Right kidney (tissue), 1 donor: ENCODE measurements at regions not wholly inside any gene's neighbourhood (a gene's known extent, or its start where the extent isn't known, plus 50 kb on each side); places are given as distances from the start of the nearest gene placed in this dataset.
"Not testable (repeated sequence)": the region's sequence is repeated elsewhere in the genome, so short reads cannot be mapped to it uniquely, and the experiment has no call there.

Source experiments
- DNase-seq: peaks from one replicate; pipeline ENCODE4 v3.0.0-alpha.2; 2016

DNA sequence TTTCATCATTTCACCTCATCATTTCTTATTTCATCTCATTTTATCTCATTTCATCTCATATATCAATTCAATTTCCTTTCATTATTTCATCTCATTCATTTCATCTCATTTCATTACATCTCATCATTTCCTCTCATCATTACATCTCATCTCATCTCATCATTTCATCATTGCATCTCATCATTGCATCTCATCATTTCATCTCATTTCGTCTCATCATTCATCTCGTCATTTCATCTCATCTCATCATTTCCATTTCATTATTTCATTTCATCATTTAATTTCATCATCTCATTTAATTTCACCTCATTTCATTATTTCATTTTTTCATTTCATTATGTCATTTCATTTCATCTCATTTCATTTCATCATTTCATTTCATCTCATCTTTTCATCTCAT lies 168.5 kb upstream of the FAM72C start:
- DNase-seq = not testable (repeated sequence)

DNA sequence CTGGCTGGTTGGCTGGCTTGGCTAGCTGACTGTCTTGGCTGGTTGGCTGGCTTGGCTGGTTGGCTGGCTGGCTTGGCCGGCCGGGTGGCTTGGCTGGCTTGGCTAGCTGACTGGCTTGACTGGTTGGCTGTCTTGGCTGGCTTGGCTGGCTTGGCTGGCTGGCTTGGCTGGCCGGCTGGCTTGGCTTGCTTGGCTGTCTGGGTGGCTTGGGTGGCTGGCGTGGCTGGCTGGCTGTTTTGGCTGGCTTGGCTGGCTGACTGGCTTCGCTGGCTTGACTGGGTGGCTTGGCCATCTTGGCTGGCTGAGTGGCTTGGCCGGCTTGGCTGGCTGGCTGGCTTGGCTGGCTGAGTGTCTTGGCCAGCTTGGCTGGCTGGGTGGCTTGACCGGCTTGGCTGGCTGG lies 133.2 kb upstream of the FAM72C start:
- not testable (repeated sequence) for DNase-seq

DNA sequence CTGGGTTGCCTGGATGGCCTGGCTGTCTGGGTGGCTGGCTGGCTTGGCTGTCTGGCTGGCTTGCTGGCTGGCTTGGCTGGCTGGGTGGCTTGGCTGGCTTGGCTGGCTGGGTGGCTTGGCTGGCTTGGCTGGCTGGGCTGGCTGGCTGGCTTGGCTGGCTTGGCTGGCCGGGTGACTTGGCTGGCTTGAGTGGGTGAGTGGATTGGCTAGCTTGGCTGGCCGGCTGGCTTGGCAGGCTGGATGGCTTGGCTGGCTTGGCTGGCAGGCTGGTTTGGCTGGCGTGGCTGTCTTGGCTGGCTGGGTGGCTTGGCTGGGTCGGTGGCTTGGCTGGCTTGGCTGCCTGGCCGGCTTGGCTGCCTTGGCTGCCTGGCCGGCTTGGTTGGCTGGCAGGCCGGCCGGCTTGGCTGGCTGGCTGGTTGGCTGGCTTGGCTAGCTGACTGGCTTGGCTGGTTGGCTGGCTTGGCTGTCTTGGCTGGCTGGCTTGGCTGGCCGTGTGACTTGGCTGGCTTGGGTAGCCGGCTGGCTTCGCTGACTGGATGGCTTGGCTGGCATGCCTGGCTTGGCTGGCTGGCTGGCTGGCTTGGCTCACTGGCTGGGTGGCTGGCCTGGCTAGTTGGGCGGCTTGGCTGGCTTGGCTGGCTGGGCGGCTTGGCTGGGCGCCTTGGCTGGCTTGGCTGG lies 132.4 kb upstream of the FAM72C start:
- DNase-seq = not testable (repeated sequence)

DNA sequence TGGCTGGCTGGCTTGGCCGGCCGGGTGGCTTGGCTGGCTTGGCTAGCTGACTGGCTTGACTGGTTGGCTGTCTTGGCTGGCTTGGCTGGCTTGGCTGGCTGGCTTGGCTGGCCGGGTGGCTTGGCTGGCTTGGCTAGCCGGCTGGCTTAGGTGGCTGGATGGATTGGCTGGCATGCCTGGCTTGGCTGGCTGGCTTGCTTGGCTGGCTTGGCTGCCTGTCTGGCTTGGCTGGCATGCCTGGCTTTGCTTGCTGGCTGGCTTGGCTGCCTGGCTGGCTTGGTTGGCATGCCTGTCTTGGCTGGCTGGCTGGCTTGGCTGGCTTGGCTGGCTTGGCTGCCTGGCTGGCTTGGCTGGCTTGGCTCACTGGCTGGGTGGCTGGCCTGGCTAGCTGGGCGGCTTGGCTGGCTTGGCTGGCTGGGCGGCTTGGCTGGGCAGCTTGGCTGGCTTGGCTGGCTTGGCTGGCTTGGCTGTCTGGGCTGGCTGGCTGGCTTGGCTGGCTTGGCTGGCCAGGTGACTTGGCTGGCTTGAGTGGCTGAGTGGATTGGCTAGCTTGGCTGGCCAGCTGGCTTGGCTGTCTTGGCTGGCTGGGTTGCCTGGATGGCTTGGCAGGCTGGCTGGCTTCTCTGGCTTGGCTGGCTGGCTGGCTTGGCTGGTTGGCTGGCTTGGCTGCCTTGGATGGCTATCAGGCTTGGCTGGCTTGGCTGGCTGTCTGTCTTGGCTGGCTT lies 131.5 kb upstream of the FAM72C start:
- not testable (repeated sequence) for DNase-seq

DNA sequence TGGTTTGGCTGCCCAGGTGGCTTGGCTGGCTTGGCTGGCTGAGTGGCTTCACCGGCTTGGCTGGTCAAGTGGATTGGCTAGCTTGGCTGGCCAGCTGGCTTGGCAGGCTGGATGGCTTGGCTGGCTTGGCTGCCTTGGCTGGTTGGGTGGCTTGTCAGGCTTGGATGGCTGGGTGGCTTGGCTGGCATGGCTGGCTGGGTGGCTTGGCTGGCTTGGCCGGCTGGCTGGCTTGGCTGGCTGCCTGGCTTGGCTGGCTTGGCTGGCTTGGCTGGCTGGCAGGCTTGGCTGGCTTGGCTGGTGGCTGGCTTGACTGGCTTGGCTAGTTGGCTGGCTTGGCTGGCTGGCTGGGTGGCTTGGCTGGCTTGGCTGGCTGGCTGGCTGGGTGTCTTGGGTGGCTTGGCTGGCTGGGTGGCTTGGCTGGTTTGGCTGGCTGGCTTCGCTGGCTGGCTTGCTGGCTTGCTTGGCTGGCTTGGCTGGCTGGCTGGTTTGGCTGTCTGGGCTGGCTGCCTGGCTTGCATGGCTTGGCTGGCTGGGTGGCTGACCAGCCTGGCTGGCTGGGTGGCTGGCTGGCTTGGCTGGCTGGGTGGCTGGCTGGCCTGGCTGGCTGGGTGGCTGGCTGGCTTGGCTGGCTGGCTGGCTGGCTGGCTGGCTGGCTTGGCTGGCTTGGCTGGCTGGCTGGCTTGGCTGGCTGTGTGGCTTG lies 130.4 kb upstream of the FAM72C start:
- not testable (repeated sequence) for DNase-seq

DNA sequence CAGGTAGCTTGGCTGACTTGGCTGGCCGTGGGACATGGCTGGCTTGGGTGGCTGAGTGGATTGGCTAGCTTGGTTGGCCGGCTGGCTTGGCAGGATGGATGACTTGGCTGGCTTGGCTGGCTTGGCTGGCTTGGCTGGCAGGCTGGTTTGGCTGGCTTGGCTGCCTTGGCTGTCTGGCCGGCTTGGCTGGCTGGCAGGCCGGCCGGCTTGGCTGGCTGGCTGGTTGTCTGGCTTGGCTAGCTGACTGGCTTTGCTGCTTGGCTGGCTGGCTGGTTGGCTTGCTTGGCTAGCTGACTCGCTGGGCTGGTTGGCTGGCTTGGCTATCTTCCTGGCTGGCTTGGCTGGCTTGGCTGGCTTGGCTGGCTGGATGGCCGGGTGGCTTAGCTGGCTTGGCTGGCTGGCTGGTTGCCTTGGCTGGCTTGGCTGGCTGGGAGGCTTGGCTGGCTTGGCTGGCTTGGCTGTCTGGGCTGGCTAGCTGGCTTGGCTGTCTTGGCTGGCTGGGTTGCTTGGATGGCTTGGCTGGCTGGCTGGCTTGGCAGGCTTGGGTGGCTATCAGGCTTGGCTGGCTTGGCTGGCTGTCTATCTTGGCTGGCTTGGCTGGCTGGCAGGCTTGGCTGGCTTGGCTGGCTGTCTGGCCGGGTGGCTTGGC lies 129.7 kb upstream of the FAM72C start:
- DNase-seq = no peak

DNA sequence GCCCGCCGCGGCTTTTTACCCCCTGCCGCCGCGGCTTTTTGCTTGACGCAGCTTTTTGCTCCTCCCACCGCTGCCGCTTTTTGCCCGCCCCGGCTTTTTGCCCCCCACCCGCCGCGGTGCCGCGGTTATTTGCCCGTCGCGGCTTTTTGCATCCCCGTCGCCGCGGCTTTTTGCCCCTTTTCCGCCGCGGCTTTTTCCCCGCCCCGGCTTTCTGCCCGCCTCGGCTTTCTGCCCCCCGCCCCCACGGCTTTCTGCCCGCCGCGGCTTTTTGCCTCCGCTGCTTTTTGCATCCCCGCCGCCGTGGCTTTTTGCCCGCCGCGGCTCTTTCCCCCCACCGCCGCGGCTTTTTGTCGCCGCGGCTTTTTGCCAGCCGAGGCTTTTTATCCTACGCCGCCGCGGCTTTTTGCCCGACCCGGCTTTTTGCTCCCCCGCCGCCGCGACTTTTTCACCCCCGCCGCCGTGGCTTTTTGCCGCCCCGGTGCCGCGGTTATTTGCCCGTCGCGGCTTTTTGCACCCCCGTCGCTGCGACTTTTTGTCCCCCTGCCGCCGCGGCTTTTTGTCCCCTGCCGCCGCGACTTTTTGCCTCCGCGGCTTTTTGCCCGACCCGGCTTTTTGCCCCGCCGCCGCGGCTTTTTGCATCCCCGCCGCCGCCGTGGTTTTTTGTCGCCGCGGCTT lies 105.5 kb upstream of the FAM72C start:
- DNase-seq = peak; percentile 48

DNA sequence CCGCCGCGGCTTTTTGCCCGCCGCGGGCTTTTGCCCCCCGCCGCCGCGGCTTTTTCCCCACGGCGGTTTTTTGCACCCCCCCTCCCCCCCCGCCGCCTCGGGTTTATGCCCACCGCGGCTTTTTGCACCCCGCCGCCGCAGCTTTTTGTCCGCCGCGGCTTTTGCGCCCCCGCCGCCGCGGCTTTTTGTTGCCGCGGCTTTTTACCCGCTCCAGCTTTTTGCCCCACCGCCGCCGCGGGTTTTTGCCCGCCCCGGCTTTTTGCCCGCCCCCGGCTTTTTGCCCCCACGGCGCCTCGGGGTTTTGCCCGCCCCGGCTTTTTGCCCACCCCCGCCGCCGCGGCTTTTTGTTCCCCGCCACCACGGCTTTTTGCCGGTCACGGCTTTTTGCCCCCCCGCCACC lies 104.9 kb upstream of the FAM72C start:
- DNase-seq = not testable (repeated sequence)

DNA sequence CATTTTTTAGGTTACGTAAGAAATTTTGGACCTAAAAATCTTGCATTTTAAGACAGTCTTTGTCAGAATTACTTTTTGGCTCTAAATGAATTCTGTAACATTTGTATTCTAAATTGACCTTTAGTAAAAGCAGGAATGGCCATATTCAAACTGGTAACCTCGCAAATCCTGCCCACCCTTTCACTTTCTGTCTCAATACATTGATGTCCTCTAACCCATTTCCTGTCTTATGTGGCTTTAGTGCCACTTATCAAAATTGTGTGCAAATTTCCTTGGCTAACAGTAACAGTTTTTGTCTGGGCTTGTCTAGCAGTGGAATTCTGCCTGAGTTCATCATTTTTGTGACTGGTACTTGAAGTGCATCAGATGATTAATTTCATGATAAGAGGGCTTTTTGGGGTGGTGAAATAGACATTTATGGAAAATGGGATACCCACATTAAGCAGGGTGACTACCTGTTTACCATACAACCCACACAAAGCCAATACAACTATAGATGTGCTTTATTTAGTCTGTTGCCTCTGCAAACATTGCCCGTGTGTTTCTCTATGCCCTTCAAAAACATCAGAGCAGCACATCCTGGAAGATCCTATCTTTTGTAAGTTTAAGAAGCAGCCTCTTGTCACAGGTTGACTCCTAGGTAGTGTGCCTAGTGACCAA lies 98.7 kb upstream of the FAM72C start:
- not testable (repeated sequence) for DNase-seq

DNA sequence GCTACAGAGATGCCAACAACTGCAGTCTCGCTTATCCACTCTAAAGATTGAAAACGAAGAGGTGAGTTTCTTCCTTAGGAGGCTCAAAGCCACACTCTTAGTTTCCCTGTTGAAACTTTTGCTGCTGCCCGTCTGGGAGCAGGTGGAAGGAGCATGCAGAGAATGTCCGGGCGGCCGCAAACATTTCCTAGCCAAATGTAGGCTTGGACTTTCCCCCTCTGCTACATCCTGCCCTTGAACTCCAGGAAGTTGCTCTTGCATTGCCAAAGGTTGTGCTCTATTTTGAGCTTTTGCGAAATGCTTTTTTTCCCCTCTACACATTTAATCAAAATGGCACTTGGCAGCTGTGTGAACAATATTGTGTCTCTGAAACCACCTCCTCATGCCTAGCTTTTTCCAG lies 95.3 kb upstream of the FAM72C start:
- DNase-seq = not testable (repeated sequence)

DNA sequence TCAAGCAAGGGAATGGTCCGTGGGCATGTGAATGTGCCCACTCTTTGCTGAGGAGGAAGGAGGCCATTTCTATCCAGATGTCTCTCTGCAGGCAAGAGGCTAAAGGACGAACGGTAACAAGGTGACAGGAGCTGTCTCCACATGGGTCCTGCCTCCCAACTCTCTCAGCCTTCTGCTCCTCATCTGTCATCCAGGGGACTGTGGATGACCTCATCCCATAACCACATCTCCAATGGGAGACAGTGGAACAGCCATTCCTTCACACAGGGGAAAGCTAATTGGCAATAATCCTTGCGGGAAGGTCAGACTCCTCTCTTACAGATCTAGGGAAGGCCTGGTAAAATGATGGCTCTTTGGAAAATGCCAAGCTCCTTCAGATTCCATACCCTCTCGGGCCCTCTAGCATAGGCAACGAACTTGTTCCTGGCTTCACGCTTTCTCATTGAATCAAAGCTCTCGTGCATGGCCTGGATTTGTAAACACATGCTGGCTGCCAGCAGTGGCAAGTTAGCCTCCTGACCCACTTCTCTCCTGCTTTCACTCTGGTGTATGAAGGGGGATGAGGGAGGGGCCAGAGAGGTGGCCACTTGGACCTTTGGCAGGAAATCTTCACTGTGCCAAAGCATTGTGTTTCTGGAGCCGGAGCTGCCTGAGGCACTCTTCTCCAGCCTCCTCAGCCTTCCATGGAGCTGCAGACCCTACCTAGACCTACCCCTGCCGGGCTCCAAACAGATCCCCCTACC lies 94.5 kb upstream of the FAM72C start:
- not testable (repeated sequence) for DNase-seq

DNA sequence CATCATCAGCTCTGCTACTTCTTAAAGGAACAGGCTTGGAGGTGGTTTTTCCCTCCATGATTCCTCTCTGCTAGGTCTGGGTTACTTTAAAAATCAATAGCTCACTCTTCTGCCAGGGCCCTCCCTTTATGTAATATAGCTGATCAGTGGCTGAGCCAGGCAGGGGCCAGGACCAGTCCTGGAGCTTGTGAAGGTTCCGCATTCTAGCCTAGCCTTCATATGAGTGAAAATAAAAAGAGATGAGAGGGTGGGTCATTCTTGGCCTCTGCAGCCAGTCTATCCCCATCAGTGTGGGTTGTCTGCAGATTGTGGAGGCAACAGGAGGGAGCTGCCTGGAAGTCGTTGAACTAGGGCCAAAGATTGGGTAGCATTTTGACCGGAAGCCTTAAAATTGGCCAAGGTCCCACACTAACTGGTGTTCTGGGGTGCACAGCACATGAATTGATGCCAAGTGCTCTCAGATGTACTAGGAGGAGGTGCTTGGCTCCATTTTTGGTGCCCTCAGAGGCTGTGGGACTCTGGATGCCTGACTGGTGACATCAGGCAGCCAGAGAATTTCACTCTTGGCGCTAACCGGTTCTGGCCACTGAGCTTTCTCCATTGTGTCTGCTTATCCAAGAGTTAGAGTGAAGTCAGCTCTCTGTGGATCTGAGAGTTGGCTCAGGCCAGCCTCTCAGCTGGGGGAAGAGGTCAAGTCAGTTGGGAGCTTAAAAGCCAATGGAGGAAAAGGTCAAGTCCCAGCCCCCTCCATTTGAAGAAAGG lies 93.7 kb upstream of the FAM72C start:
- DNase-seq = not testable (repeated sequence)

DNA sequence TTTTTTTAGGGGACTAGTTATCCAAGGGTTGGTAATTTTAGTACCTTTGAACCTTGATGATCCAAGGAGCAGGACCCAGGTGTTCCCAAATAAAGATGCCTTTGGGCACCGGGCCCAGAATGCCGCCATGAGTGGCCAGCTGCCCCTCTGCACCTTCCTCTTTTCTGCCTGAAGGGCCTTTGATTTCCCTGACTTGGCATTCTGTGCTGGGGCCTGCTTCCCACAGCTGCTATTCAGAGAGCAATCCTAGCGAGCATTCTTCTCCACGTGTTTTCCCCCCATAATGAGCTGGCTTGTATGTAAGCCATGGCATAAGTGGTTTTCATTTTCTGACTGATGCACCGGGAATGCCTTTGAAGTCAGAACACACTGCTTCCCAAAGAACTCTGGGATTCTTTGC lies 77.6 kb upstream of the FAM72C start:
- not testable (repeated sequence) for DNase-seq

DNA sequence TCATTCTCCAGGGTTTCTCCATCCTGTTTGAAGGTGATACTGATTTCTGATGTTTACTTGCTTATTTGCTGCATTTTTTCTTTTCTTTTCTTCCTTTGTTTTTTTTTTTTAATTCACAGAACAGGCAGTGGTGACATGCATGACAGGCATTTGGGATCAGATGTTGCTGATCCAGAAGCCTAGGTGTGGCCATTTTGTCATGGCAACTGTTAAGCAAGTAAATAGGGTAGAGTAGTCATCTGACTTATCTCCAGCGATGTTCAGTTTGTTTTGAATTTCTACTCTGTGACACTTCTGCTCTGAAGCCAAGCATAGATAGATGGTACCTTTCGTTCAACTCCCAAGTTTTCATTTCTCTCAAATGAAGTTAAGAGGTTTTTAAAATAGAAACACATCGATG lies 74.9 kb upstream of the FAM72C start:
- not testable (repeated sequence) for DNase-seq

DNA sequence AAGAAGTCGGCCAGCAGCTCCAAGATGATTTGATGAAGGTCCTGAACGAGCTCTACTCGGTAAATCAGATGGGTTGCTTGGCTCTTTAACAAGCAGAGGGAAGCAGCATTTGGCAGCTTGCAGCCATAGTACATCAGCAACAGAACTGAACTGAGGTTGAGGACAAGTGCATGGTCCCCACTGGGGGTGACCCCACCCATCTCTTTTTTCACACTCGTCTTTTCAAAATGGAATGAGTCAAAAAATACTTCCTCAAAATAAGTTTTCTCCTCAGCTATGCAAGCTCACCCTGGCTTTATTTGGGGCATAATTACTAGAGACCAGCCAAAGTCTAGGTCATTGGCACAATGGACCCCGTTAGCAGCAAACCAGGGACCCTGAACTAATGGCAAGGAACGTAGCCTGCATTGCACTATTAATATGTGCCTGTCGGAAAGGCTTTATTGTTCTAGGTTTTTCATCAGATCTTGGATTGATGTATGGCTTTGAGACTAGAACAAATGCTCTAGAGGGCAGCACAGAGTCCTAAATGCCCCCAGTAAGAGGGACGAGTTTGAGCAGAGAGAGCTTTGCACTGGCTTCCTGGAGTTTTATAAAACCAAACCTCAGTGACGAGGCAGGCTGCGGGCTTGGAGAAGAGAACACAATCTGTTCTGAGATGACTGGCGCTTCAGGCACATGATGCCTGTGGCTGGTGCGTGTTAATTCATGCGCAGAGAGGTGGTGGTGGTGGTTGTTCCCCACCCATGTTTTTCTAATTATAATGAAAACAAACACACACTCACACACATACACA lies 74.2 kb upstream of the FAM72C start:
- not testable (repeated sequence) for DNase-seq

DNA sequence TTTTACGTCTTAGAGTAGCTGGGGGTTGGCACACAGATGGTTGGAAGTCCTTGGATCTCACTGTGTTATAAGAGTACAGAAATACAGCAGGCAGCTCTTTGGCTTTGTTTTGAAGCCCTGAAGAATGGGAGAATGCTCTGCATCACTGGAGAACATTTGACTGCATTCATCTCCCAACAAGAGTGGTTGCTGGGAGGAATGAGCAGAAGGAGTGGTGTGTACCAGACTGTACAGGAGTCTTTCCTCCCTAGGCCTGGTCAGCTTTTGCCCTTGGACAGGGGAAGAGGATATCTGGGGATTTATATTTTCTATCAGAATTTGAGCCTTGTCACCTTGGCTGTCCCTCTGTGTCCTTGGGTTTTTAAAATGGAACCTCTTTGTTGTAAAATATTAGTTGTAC lies 70.5 kb upstream of the FAM72C start:
- DNase-seq = not testable (repeated sequence)

DNA sequence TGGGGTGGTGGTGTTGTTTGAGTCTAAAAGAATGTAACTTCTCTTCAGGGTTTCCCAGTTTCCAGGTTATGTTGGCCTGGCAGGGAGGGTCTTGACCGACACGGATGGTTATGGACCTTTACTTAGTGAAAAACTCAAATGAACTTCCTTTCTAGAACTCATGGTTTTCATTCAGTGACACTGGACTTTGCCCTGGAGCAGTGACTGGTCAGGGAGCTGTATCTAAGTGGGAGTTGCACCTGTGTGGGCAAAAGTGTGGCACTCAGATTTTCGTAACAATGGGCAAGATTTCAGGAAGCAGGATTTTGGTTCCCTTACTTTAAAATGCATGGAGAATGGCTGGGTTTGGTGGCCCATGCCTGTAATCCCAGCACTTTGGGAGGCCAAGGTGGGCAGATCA lies 68.5 kb upstream of the FAM72C start:
- not testable (repeated sequence) for DNase-seq

DNA sequence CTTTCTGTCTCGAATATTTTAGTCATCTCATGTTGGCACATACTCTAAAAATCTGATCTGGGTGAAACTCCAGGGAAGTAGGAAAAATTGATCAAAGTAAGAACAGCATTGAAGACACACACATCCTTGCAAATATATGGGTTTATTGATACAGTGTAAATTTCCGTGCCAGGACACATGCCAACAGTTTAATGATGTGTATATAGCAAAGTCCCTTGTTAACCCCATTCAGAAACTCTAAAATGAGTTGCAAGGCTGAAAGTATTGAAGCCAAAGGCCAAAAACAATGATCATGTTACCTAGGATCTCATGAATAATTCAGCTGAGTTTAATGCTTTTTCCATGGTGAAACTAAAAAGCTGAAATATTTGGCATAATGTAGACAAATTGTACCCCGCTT lies 62.3 kb upstream of the FAM72C start:
- not testable (repeated sequence) for DNase-seq

DNA sequence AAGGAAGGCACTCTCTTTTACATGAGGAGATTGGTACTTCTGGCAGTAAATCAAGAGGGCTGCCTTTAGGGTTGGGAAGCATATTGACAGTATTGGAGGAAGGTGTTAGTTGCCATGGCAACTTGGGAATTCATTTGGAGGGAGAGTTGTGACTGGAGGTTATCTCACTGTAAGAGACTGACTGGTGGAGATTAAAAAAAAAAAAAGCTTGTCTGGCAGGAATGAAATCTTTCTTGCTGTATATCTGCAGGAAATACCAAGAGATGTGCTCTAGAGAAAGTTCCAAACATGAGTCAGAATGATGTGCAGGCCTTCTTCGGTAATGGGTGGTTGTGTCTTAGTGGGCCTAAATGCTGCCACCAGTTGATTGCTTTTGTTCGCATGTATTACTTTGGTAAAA lies 59.8 kb upstream of the FAM72C start:
- DNase-seq = not testable (repeated sequence)
